Omental fat pad (tissue), 3 donors: ENCODE measurements at regions not wholly inside any gene's neighbourhood (a gene's known extent, or its start where the extent isn't known, plus 50 kb on each side); places are given as distances from the start of the nearest gene placed in this dataset. TPM values are rescaled to one million over a fixed set of nuclear protein-coding genes. Genes with fewer than 3 reads are reported as not detected.
A peak's percentile ranks its signal among the peaks of the same experiment; 100 is the strongest.

Source experiments
- ATAC-seq: fragments of 150-250 bp; one replicate; pipeline ENCODE4 v1.9.1; 2016; ENCODE audit warnings: mild to moderate bottlenecking, moderate library complexity; ENCODE audit not compliant: low FRiP score
- DNase-seq: peaks from one replicate; pipeline ENCODE4 v3.0.0-alpha.2; 2019; ENCODE audit warnings: low spot score
- small RNA-seq: library from RNA; depleted of rRNA; stranded (forward); fragments of <200 nt; gene quantifications from one replicate; pipeline ENCODE3, GENCODE V24; 2016
- TF ChIP-seq, protein P1 (sequence below), 3 donors: fragments of 450-650 bp; IDR thresholded peaks; one replicate each; pipeline ENCODE4 v1.5.1; 2016 to 2017; ENCODE audit warnings: antibody characterized with exemption in 3 of 3, mild to moderate bottlenecking in 3 of 3, moderate library complexity in 2 of 3

DNA sequence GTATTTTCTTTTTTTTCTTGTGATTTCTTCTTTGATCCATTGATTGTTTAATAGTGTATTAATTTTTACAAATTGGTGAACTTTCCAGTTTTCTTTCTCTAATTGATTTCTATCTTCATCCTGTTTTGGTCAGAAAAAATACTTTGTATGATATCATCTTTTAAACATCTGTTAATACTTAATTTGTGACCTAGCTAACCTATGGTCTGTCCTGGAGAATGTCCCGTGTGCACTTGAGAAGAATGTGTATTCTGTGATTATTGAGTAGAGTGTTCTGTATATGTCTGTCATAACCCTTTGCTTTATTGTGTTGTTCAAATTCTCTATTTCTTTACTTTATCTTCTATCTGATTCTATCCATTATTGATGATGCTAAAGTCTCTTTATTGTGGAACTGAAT, 65.8 kb upstream of the ZEB1 start:
- no peak for DNase-seq
- no peak for ATAC-seq

DNA sequence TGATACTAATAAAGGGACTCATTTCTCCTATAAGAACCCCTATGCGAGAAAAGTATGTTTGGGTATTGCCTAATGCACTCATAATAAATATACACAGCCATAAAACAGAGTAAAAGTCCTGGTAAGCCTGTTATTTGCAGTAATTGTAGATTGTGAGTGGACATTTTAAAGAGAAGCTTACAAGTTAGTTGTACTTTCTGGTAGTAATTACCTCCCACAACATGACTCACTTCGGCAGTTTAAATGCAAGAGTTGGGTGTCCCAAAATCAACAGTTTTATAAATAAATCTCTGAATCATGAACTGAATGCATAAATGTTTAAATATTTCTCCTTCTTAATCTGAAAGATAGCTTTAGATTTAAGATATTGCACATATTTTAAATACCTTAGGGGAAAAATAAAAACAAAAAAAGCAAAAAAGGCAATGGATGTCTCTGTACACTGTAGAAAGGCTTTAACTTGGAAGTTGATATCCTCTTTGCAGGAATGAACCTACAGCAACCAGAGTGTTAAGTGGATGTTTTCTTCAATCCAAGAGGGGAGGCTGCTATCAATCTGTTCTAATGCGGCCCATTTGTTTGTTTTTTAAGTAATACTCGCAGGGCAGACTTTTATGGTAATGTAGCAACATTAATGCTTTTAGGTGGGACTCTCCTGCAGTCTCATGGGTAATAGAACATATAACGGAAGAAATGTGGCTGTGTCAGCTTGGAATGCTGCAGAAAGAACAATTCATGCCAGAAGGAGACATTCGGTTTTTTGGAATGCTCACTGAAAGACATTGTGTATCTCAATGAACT, 57.3 kb upstream of the ZEB1 start:
- DNase-seq: no peak
- ATAC-seq: peak; percentile 64

More for the DNA sequence above, 65.8 kb upstream of the ZEB1 start:
- TF ChIP-seq, protein P1, sequence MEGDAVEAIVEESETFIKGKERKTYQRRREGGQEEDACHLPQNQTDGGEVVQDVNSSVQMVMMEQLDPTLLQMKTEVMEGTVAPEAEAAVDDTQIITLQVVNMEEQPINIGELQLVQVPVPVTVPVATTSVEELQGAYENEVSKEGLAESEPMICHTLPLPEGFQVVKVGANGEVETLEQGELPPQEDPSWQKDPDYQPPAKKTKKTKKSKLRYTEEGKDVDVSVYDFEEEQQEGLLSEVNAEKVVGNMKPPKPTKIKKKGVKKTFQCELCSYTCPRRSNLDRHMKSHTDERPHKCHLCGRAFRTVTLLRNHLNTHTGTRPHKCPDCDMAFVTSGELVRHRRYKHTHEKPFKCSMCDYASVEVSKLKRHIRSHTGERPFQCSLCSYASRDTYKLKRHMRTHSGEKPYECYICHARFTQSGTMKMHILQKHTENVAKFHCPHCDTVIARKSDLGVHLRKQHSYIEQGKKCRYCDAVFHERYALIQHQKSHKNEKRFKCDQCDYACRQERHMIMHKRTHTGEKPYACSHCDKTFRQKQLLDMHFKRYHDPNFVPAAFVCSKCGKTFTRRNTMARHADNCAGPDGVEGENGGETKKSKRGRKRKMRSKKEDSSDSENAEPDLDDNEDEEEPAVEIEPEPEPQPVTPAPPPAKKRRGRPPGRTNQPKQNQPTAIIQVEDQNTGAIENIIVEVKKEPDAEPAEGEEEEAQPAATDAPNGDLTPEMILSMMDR (IDR thresholded peaks at IDR 0.05): no peak

DNA sequence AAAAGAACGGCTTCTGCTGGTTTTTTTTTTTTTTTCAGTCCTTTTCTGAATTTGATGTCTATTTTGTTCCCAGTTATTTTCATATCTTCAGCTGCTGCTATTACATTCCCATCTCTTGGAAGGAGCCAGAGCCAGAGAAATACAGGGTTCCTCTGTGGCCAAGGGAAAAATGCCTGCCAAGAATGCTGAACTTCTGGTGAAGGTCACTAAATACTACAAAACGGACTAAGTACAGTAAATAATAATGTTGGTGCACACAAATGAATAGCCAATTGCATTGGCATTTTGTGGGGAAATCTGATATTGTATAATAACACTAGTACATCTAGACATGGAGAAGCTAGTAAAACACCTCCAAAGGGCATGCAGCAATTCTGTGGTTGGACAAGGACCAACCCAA, 56.3 kb upstream of the ZEB1 start:
- ATAC-seq (no peak), DNase-seq (no peak)
- TF ChIP-seq, protein P1 (IDR thresholded peaks at IDR 0.05): no peak

More for the DNA sequence above, 57.3 kb upstream of the ZEB1 start:
- TF ChIP-seq, protein P1 (IDR thresholded peaks at IDR 0.05): no peak

DNA sequence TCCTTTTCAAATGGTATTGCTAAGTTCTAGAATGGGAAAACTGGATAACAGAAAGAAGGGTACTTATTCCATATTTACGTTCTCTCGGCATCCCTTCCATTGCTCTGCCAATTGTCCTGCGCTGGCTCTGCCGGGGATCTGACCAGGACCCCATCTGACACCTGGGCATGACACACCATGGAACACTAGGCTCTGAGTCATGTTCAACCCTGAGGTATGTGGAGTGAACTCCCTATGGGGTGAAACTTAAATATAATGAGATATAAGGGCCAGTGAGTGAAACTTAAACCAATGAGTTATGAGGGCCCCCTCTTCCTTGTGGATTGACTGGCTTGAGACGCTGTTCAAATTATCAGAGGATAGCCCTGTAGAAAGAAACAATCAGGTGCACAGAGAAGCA, 55.1 kb upstream of the ZEB1 start:
- no peak for DNase-seq
- TF ChIP-seq, protein P1 (IDR thresholded peaks at IDR 0.05): no peak
- ATAC-seq: no peak

DNA sequence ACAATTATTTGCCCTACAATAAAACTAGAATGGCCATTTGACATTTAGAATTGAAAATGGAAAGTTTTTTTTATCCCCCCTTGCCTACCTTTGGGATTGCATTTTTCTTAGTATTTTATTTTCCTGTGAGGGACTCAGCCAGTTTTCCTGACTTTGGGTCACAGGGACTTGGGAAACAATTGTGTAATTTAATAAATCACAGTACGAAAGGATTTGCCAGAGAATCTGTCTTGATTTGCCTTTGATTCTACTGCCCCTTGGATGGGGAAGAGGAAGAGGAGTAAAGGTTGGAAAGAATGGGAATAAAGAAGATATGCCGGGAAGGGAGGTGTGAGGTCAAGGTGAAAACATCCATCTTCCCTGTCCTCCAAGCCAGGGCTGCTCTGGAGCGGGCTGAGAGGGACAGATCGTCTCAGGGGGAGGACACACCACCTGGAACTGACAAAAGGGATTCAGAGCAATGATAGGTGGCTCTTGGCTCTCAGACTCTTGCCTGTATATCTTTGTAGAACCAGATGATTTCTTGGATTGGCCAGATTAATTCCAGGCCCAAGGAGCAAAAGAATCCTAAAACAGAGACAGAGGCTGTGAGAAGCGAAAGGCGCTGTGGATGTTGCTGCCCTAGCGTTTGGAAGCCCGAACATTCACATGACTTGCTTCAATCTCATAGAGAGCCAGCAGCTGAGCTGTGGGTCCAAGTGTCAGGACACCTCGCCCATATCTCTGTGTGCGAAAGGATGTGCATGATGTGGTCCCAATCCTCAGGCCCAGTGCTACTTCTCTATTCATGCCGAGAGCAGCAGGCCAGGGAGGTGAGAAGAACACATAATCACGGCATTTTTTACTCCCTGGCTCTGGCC, 50.3 kb upstream of the ZEB1 start:
- ATAC-seq (no peak), DNase-seq (no peak)
- TF ChIP-seq, protein P1 (IDR thresholded peaks at IDR 0.05): no peak

Small RNAs in the stretch of these regions (small RNA-seq; reads per million reads assigned to genes)
- gene RNA5SP309: not detected
